ENCODE measurements at regions not wholly inside any gene's neighbourhood (a gene's known extent, or its start where the extent isn't known, plus 50 kb on each side); places are given as distances from the start of the nearest gene placed in this dataset.

DNA sequence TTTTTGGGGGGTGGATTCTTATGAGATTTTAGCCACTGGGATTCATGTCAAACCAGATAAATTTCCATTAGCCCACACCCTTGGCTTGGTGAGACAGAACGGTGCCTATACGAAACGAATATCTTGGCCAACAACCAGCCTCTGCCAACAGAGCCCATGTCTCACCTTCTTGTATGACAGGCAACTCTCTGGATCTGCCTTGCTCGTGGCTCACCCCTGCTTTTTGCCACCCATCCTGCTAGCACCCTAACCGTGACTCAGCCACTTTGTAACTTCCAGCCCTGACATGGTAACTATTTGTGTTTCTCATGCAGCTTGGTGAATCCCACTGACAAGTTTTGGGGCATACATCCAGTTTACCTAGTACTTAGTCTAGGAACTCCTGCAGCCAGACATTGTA lies 457.0 kb downstream of the SPATA31D1 start:
- no peaks in the 10 kb centered on the region for H3K4me1 ChIP-seq (ENCODE audit: insufficient read depth, low read length)
- ATAC-seq (ENCODE audit: insufficient read depth, low read depth) (no peak), DNase-seq (no peak)
- H3K9ac ChIP-seq (ENCODE audit: low read depth, low read length), result no peak overlapping the region
- H3K27ac ChIP-seq (ENCODE audit: low read length), result no peak overlapping the region
- no peaks in the 10 kb centered on the region for H3K27me3 ChIP-seq (ENCODE audit: insufficient read depth, low read length, poor library complexity)
- TF ChIP-seq EZH2 (IDR thresholded peaks at IDR 0.05; ENCODE audit: borderline replicate concordance, low read depth, low read length, severe bottlenecking), result no peak
- TF ChIP-seq, protein P1, sequence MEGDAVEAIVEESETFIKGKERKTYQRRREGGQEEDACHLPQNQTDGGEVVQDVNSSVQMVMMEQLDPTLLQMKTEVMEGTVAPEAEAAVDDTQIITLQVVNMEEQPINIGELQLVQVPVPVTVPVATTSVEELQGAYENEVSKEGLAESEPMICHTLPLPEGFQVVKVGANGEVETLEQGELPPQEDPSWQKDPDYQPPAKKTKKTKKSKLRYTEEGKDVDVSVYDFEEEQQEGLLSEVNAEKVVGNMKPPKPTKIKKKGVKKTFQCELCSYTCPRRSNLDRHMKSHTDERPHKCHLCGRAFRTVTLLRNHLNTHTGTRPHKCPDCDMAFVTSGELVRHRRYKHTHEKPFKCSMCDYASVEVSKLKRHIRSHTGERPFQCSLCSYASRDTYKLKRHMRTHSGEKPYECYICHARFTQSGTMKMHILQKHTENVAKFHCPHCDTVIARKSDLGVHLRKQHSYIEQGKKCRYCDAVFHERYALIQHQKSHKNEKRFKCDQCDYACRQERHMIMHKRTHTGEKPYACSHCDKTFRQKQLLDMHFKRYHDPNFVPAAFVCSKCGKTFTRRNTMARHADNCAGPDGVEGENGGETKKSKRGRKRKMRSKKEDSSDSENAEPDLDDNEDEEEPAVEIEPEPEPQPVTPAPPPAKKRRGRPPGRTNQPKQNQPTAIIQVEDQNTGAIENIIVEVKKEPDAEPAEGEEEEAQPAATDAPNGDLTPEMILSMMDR (IDR thresholded peaks at IDR 0.05; ENCODE audit: borderline replicate concordance, extremely low read depth, low read length, poor library complexity, severe bottlenecking), result no peak
- no peaks in the 10 kb centered on the region for H4K20me1 ChIP-seq (ENCODE audit: insufficient read depth, low read length)
- peaks cover 3% of the 10 kb centered on the region for H3K9me3 ChIP-seq (ENCODE audit: insufficient read depth, low read length, severe bottlenecking)
- no peak overlapping the region for H3K4me2 ChIP-seq (ENCODE audit: insufficient read depth, low read length)
- no peaks in the 10 kb centered on the region for H3K79me2 ChIP-seq (ENCODE audit: insufficient read depth, low read length)
- H3K36me3 ChIP-seq (ENCODE audit: insufficient read depth, low read length), result no peaks in the 10 kb centered on the region
- H3K4me3 ChIP-seq (ENCODE audit: low read depth in 1 of 2, low read length in 2 of 2), result no peak overlapping the region
- H2AFZ ChIP-seq (ENCODE audit: low read depth, low read length), result no peak overlapping the region

DNA sequence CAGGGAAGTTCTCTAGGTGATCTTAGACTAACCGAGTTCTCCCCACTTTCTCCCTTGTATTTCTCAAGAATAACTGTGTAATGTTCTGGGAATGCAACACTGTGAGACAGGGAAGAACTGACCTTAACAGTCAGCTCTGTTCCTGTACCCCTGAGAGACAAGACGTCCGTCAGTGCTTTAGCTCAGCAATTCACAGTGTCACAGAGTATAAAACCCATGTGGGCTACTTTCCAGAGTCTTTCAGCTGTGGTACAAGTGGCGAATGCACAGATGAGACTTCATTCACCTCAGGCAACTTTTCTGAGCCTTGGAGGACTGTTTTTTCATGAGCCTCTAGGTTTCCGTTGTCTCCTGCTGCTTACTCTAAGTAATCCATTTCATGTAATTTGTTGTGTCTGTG lies 458.8 kb downstream of the SPATA31D1 start:
- Histone ChIP-seq H3K9ac (ENCODE audit: low read depth, low read length) (no peak overlapping the region), H3K4me3 (ENCODE audit: low read depth in 1 of 2, low read length in 2 of 2) (no peak overlapping the region), H3K27me3 (ENCODE audit: insufficient read depth, low read length, poor library complexity) (no peaks in the 10 kb centered on the region), H2AFZ (ENCODE audit: low read depth, low read length) (no peak overlapping the region), H3K36me3 (ENCODE audit: insufficient read depth, low read length) (no peaks in the 10 kb centered on the region), H3K4me2 (ENCODE audit: insufficient read depth, low read length) (no peak overlapping the region), H3K79me2 (ENCODE audit: insufficient read depth, low read length) (no peaks in the 10 kb centered on the region), H3K4me1 (ENCODE audit: insufficient read depth, low read length) (no peaks in the 10 kb centered on the region), H3K9me3 (ENCODE audit: insufficient read depth, low read length, severe bottlenecking) (peaks cover 3% of the 10 kb centered on the region), H4K20me1 (ENCODE audit: insufficient read depth, low read length) (no peaks in the 10 kb centered on the region), H3K27ac (ENCODE audit: low read length) (no peak overlapping the region)
- TF ChIP-seq EZH2 (IDR thresholded peaks at IDR 0.05; ENCODE audit: borderline replicate concordance, low read depth, low read length, severe bottlenecking), result no peak
- TF ChIP-seq, protein P1 (IDR thresholded peaks at IDR 0.05; ENCODE audit: borderline replicate concordance, extremely low read depth, low read length, poor library complexity, severe bottlenecking), result no peak
- ATAC-seq (ENCODE audit: insufficient read depth, low read depth) (no peak), DNase-seq (no peak)

DNA sequence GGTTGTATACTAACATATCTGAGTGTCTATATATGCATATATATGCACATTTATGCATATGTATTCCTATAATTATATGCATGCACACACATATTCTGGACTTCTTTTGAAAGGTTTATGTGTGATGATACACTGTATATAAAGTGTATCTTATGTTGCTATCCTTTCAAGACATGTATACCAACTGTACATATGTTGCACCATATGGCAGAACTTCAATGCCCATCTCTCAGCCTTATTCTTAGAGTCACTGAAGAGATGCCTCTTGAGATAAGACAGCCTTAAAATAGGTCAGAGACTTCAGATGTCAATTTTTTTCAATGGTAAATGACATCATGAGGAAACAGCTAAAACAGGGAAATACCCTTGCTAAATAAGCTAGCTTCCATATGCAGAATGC lies 461.4 kb downstream of the SPATA31D1 start:
- ATAC-seq (ENCODE audit: insufficient read depth, low read depth) (no peak), DNase-seq (no peak)
- no peak overlapping the region for H3K9ac ChIP-seq (ENCODE audit: low read depth, low read length)
- no peak overlapping the region for H3K4me3 ChIP-seq (ENCODE audit: low read depth in 1 of 2, low read length in 2 of 2)
- H3K9me3 ChIP-seq (ENCODE audit: insufficient read depth, low read length, severe bottlenecking), result peaks cover 3% of the 10 kb centered on the region
- H3K36me3 ChIP-seq (ENCODE audit: insufficient read depth, low read length), result no peaks in the 10 kb centered on the region
- no peaks in the 10 kb centered on the region for H4K20me1 ChIP-seq (ENCODE audit: insufficient read depth, low read length)
- H3K27me3 ChIP-seq (ENCODE audit: insufficient read depth, low read length, poor library complexity), result no peaks in the 10 kb centered on the region
- H3K79me2 ChIP-seq (ENCODE audit: insufficient read depth, low read length), result no peaks in the 10 kb centered on the region
- H3K27ac ChIP-seq (ENCODE audit: low read length), result no peak overlapping the region
- TF ChIP-seq, protein P1 (IDR thresholded peaks at IDR 0.05; ENCODE audit: borderline replicate concordance, extremely low read depth, low read length, poor library complexity, severe bottlenecking), result no peak
- no peak for TF ChIP-seq EZH2 (IDR thresholded peaks at IDR 0.05; ENCODE audit: borderline replicate concordance, low read depth, low read length, severe bottlenecking)
- H2AFZ ChIP-seq (ENCODE audit: low read depth, low read length), result no peak overlapping the region
- H3K4me2 ChIP-seq (ENCODE audit: insufficient read depth, low read length), result no peak overlapping the region
- H3K4me1 ChIP-seq (ENCODE audit: insufficient read depth, low read length), result no peaks in the 10 kb centered on the region
